Medulla oblongata (tissue), 1 donor: ENCODE measurements at regions not wholly inside any gene's neighbourhood (a gene's known extent, or its start where the extent isn't known, plus 50 kb on each side); places are given as distances from the start of the nearest gene placed in this dataset.
A peak's percentile ranks its signal among the peaks of the same experiment; 100 is the strongest.
"Not testable (repeated sequence)": the region's sequence is repeated elsewhere in the genome, so short reads cannot be mapped to it uniquely, and the experiment has no call there.

Experiments used
- DNase-seq: peaks from one replicate; pipeline ENCODE4 v3.0.0-alpha.2; 2015; ENCODE audit errors: extremely low spot score

DNA sequence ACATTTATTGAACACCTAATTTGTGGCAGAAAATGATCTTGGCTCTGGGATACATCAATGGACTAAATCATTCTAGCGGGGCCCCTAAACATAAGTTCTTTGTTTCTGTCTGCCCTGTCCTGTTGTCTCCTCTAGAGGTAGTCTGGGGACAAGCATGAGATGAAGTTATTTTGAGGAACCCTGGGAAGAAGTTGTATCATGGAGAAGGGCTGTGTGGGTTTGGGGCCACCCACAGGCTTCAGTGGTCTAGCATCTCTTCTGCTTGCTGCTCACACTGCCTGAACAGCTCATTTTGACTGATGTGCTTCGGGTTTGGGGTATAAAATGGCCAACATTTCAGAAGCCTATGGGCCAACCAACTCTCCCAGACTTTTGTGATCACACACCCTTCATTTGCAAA lies 50.3 kb upstream of the OSBPL11 start:
- no peak for DNase-seq

DNA sequence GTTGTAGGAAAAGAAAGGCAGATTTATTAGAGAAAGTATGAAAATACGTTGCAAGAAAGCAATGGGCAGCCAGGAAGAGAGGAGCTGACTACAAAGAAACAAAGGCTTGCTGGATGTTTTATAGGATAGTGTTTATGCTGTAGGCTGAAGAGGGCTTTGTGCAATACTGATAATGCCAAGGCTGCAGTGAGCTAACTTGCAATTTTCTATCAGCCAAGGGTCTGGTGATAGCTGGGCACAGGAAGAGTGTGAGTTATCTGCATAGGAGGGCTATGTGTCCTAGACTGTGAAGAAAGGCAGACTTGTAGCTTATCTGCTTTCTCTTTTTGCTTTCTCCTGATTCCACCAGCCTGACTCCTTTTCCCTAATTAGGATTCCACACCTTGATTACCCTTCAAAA lies 51.3 kb upstream of the OSBPL11 start:
- no peak for DNase-seq

DNA sequence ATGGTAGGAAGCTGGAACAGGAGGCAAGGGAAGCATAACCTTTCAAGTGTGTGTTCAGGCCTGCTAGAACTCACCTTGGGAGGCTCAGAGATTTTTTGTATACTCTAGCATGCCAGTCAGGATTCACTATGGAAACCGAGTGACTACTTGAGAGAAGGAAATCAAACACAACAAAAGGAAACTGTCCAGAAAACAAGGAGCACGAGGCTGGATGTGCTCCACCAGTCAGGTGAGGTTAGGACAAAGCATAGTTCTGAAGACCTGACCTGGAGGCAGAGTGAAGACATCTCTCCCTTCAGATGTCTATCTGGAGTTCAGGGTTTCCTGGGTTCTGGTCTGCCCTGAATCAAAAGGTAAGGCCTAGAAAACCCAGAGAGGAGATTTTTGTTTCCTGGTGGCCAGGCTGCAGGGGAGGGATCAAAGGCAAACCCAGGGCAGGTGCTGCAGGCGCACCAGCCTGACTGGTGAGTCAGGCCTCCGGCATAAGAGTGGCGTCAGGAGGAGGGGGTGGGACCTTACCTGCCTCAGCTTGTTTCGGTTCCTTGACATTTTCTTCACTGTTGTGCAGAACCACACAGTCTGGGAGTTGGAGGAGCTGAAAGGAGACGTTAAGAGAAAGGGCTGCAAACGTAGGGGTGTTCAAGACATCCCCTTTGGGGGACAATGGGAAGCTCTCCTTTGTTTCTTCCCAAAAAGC lies 52.2 kb upstream of the OSBPL11 start:
- no peak for DNase-seq

DNA sequence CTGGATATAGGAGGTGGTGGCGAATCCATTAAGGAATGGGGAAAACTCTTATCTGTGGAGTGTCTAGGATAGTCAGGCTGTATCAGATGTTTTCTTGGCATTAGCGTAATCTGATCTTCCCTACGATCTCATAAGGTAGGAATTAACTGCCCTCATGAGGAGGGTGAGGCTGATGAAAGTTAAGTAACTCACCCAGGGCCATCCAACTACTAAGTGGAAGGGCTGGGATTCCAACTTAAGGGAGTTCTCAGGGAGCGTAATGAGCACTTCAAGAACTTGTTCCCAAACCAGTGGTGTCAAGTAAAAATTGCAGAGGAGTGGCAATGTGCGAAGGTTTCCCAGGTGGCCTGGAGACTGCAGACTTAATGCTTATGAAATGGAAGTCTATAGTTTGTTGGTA lies 55.9 kb upstream of the OSBPL11 start:
- DNase-seq = no peak

DNA sequence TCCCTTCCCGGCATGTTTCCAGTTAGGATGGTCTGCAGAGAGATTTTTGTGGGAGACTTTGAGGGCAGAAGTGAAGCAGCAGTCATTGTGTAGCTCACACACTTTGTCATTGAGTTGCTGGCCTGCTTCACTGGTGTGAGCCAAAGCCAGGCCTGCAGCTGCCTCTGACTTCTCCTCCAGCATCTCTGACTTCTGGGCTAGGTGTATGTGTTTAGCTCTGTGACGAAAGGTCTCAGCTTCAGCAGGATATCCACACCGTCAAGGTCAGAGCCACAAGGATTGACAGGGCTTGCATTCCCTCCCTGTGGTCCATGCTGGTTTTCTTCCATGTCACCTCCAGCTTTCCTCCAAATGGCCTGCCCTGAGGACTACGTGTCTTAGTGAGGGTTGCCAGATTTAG lies 57.1 kb upstream of the OSBPL11 start:
- no peak for DNase-seq

DNA sequence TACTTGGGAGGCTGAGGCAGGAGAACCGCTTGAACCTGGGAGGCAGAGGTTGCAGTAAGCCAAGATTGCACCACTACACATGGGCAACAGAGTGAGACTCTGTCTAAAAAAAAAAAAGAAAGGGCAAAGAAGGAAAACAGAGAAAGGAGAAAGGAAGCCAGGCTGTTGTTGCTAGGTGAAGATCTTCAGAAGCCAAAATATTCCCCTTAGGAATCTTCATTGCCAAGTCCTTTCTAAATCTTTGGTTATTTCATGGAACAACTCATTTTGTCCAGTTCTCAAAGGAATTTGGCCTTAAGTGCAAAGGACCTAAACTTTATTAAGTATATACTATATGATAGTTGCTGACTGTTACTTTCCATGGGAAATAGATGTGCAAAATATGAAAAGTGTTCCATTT lies 59.2 kb upstream of the OSBPL11 start:
- DNase-seq = peak; percentile 70

DNA sequence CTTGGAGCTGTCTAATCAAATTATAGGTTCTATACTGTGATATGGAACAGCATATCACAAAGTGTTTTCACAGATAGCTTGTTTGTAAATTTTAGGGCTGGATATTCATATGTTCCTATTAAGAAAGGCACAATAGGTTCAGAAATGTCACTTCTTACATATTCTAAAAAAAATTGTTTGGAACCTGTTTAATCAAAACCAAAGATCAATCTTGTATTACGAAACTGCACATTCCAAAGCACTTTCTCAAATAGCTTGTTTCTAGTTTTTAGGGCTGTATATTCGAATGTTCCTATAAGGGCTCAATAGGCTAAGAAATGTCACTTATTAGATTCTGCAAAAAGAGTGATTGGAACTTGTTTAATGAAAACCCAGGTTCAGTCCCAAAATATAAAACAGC lies 67.4 kb upstream of the OSBPL11 start:
- no peak for DNase-seq

DNA sequence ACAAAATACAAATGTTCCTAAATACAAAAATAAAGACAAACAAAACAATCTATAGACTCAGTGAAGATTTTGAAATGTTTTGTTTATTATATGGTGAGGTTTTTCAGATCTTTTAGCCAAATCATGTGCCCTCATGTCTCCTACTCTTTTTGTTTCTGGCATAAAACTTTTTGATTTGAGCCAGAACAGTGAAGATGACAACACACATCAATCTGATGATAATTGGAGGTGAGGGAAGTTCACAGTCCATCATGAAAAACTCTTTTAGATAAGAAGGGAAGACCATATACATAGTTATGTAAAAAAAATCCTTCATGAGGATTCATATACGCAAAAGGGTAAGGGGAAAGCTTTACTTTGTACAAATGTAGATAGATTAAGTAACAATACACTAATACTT lies 75.1 kb upstream of the OSBPL11 start:
- no peak for DNase-seq

DNA sequence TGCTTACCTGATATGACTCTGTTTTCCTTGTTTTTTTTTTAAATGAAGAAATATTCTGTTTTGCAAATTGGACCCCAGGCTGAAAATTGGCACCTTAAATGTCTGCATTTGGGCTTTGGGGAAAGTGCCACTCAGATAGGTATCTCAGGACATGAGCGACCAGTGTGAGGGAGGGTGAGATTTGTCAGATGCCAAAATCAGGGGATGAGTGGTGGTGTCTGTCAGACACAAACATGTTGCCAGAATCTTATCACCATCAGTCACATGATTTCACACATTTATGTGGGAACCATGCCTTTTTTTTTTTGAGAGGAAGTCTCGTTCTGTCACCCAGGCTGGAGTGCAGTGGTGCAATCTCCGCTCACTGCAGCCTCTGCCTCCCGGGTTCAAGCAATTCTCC lies 75.6 kb upstream of the OSBPL11 start:
- no peak for DNase-seq

DNA sequence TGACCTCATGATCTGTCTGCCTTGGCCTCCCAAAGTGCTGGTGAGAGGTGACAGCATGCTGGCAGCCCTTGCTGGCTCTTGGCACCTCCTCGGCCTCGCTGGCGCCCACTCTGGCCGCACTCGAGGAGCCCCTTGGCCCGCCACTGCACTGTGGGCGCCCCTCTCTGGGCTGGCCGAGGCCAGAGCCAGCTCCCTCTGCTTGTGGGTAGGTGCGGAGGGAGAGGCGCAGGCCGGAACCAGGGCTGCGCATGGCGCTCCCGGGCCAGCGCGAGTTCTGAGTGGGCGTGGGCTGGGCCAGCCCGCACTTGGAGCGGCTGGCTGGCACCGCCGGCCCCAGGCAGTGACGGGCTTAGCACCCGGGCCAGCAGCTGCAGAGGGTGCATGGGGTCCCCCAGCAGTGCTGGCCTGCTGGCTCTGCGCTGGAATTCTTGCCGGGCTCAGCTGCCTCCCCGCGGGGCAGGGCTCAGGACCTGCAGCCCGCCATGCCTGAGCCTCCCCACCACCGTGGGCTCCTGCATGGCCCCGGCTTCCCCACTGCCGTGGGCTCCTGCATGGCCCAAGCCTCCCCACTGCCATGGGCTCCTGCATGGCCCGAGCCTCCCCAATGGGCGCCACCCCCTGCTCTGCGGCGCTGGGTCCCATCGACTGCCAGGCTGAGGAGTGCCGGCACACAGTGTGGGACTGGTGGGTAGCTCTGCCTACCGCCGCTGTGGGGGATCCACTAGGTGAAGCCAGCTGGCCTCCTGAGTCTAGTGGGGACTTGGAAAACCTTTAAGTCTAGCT lies 76.4 kb upstream of the OSBPL11 start:
- DNase-seq = no peak

DNA sequence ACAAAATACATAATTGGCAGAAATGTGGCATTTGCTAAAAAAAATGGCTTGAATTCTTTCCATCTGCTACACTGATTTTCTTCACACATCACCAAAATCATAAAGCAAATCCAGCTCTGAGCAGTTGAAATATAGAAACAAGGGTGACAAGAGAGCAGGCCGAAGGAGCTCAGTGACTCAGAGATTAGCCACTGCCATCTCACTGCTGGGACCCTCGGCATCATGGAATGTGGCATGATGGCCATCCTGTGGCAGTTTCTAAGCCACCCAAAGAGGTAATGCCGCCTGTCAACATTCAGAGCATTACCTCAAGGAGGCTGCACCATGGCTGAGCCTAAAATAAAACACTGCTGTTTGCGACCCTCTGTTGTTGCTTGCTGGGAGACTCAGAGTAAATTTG lies 80.5 kb upstream of the OSBPL11 start:
- DNase-seq = no peak

DNA sequence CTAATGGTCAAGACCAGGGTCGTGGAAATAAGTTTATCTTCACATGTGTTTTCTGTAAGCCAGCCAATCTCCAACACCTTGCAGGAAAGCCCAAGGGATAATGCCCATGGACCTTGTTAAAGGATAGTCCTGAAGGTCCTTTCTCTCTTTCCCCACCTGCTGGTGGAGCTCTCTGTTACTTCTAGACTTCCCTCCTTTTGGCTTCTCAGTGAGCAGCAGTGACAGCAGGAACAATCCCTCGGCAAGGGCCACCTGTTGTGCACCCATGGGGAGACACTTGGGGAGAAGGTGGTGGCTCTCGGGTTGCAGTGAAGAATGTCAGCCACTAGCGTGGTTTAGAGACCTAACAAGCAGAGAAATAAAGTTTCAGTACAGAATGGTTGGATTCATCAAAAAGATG lies 84.0 kb upstream of the OSBPL11 start:
- DNase-seq = no peak

DNA sequence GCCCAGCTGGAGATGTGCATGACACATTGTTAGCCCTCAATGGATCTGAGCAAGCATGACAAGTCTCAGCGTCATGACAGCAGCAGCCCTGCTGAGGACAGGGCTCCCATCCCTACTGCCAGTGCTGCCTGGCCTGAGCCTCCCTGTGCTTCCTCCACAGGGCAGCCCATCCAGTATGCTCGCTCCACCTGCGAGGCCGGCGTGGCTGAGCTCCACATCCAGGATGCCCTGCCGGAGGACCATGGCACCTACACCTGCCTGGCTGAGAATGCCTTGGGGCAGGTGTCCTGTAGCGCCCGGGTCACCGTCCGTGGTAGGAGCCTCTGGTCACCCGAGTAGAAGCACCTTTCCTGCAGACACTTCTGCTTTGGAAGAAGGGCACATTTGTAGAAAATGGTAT lies 85.8 kb upstream of the OSBPL11 start:
- DNase-seq = no peak

DNA sequence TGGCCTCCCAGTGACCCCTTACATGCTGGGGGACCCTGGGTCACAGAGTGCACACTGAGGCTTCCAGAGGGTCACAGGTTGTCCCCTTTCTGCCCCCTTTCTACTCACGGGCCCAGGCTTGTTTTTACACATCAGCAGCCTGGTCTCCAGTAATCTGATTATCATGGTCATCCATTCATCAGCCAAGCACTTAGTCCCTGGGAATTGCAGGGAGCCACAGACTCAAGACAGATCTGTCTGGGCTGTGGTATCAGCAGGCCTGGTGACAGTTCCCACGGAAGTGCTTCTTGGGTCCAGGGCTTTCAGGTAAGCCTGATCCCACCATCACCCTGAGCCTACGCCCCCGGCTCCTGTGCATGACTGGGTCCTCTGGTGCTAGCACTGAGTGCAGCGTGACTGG lies 86.6 kb upstream of the OSBPL11 start:
- DNase-seq = not testable (repeated sequence)

DNA sequence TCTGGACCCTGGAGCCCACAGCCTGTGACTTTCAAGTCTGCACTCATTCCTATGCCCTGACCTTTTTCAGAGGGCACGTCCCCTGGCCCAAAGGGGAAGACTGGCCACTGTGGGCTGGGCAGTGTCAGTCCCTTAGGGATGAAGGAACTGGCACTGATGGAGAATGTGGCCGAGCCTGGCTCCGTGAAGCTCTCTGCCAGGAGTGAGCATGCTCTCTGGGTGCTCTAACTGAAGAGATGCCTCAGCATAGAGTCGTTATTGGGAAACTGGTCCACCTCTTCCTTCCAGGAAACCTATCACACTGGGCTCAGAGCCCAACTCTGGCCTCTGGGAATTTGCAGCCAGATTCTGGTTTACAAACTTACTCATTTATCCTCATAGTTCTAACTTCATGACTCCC lies 87.3 kb upstream of the OSBPL11 start:
- not testable (repeated sequence) for DNase-seq

DNA sequence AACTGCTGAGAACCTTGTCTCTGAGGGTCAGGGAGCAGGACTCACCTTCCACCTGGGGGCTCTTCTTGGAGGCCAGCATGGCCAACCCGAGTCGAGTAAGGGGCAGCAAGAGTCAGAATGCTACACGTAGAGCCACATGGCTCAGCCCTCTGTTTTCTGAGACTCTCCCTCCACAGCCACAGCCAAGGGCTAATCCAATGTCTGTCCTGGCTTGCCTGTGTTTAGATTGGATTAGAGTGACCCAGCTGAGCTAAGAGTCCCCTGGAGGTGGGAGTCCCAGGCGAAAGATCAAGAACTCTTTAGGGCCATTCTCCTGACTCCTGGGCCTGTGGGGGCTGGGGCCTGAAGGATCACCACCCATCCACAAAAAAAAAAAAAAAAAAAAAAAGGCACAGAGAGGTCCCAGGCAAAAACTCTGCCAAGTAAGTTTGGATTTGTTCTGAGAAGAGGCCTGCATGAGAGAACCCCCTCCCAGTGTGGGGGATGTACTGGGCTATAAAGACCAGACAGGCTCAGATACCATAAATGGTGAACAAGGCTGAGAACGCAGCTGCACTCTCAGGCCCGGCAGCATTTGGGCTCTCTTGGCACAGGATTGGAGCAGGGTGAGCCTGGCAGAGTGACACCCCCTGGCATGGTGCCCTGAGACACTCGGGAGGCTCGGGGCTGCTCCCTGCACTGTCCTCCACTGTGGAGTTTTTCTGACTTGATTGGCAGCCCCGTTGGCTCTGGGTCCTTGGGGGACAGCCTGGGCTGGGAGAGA lies 88.0 kb upstream of the OSBPL11 start:
- peak; percentile 28 for DNase-seq

DNA sequence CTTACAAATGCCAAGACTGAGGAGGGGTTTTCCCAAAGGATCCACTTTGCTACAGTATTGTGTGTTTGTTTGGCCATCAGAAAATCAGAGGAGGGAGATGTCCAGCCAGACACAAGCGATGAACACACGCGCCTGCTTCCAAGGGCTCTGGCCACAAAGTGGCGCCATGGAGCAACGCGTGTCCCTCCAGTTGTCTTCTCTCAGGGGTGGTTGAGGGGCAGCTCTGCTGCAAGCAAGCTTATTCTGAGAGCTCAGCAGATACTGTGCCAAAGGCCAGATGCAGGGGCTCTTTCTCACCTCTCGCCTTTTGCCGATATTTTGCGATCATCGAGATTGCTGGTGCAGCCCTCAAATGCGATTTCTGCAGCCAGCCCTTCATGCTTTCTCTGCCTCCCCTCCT lies 88.9 kb upstream of the OSBPL11 start:
- no peak for DNase-seq

DNA sequence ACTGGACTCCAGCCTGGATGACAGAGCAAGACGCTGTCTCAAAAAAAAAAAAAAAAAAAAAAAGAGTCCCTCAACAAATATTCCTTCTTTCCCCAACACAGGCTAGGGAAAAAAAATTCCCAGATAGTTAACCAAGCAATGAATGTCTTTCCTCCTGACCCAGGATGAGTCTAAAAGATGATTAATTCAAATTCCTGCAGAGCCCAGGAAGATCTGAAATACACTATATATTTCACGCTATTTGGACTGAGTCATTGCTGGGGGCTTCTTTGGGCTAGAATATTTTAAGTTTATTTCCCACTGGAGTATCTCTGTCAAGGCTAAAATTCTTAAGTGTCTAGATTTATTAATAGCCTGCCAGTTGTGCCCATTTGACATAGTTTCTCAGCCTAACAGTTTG lies 90.4 kb upstream of the OSBPL11 start:
- DNase-seq = not testable (repeated sequence)

DNA sequence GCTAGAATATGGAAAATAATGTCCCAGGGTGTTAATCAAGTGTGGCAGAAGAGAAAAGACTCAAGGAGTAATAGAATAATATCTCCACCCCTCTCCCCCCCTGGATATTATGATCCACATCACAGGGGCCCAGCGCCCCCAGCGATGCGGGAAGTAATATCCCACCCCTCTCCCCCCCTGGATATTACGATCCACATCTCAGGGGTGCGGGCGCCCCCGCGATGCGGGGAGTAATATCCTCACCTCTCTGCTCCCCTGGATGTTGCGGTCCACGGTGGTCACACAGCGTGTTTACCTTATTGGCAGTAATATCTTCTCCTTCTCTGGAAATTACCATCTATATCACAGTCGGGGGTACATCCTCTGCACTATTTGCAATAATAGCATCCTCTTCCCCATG lies 97.1 kb upstream of the OSBPL11 start:
- DNase-seq = no peak

DNA sequence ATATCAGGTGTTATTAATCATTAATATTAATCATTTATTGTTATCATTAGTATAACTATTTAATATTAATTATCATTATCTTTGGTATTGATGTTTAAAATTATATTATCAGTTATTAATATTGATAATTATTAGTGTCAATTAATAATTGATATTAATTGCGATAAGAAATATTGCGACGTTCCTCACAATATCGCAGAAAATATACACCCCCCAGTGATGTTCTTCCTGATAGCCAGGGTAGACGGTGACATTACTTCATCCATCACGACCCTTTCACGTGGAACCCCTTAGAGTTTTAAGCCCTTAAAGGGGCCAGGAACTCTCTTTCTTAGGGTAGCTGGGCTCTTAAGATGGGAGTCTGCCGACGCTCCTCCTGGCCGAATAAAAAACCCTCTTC lies 98.6 kb upstream of the OSBPL11 start:
- no peak for DNase-seq

DNA sequence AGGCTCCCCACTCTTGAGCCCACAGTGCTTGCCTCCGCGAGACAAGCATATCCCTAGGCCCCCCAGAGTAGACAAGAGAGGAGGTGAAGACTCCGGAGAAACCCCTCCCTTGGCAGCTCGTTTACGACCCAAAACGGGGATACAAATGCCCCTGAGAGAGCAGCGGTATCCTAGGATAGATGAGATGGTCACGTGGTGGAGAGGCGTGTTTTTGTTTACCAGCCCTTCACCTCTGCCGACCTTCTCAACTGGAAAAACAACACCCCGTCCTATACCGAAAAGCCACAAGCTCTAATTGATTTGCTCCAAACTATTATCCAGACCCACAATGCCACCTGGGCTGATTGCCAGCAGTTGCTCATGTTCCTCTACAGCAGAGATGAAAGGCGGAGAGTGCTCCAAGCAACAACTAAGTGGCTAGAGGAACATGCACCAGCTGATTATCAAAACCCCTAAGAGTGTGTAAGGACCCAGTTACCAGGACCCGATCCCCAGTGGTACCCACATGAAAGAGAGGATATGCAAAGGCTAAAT lies 99.5 kb upstream of the OSBPL11 start:
- DNase-seq = no peak

DNA sequence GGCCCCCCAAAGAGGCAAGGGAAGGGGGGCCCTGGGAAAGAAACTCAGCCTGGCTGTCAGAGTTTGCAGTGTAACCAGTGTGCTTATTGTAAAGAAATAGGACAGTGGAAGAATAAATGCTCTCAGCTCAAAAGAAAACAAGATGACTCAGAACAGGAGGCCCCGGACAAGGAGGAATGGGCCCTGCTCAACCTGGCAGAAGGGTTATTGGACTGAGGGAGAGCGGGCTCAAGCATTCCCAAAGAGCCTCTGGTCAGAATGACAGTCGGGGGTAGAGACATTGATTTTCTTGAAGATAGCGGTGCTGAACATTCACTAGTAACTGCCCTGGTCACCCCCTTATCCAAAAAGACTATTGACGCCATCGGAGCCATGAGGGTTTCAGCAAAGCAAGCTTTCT lies 100.4 kb upstream of the OSBPL11 start:
- DNase-seq = no peak

DNA sequence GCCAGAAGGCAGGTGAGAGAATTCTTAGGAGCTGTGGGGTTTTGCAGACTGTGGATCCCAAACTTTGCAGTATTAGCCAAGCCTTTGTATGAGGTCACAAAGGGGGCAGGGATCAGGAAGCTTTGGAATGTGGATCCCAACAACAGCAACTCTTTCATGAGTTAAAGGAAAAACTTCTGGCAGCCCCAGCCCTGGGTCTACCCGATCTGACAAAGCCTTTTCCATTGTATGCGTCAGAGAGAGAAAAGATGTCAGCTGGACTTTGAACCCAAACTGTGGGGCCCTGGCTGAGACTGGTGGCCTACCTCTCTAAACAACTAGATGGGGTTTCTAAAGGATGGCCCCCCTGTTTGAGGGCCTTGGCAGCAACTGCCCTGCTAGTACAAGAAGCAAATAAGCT lies 101.8 kb upstream of the OSBPL11 start:
- not testable (repeated sequence) for DNase-seq
